NCI-H2107 treated with DMSO at 0.1 percent for 48 hours (cell line): ENCODE measurements at regions not wholly inside any gene's neighbourhood (a gene's known extent, or its start where the extent isn't known, plus 50 kb on each side); places are given as distances from the start of the nearest gene placed in this dataset.
"Not testable (repeated sequence)": the region's sequence is repeated elsewhere in the genome, so short reads cannot be mapped to it uniquely, and the experiment has no call there.

Source experiments
- DNase-seq: peaks from one replicate; lab custom pipeline; 2025; ENCODE audit not compliant: unreplicated experiment; lab: John Stamatoyannopoulos, UW

- peak; percentile 5 for DNase-seq
Measured at GRCh38 chr6:84581494-84582259, 182.7 kb downstream of the TBX18 start.

GRCh38 chr6:84579404-84579803 is 185.0 kb downstream of the TBX18 start:
- DNase-seq = no peak

- DNase-seq = no peak
Measured at GRCh38 chr6:84576029-84576428, 188.4 kb downstream of the TBX18 start.

DNA sequence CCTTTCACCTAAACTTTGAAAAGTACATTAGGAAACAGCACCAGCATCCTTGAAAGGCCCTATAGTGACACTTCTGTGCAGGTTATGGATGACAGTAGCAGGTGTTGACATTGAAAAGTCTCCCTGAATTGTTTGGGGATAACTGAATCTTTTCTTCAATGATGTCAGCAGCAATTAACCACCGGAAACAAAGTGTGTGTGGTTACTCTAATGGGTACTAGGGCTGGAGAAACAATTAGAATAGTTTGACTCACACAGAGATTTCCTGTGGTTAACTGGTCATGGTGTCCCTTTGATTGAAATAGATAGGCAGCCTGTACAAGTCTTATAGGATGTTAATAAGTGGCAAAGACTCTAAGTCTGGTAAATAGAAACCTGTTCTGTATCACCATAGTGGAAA is 189.1 kb downstream of the TBX18 start:
- peak; percentile 4 for DNase-seq

- DNase-seq = no peak
Measured at GRCh38 chr6:84569882-84570281, 194.5 kb downstream of the TBX18 start.

GRCh38 chr6:84568971-84569370 is 195.4 kb downstream of the TBX18 start:
- peak; percentile 7 for DNase-seq

GRCh38 chr6:84565718-84566117 is 198.7 kb downstream of the TBX18 start:
- not testable (repeated sequence) for DNase-seq

- DNase-seq = no peak
Measured at GRCh38 chr6:84560436-84561390, 203.7 kb downstream of the TBX18 start.

GRCh38 chr6:84556541-84557335 is 207.7 kb downstream of the TBX18 start:
- no peak for DNase-seq

- no peak for DNase-seq
Measured at GRCh38 chr6:84554706-84555105, 209.7 kb downstream of the TBX18 start.

DNA sequence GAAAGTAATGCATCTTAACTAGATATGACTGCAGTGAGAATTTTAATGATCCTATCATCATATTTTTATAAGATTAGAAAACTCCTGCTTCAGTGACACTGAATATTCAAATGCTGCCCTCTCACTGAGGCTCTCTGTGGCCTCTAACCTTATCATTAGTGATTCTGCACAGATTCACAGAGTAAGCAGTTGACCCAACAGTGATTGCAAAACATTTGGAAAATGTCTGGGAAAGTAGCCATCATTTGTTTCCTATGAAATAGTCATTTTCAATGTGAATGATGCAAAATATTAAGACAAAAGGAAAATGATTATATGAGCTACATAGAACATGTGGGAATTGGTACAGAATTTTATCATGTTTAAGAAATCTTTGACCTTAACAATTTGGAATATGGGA is 210.3 kb downstream of the TBX18 start:
- no peak for DNase-seq

GRCh38 chr6:84553527-84553926 is 210.9 kb downstream of the TBX18 start:
- no peak for DNase-seq

GRCh38 chr6:84551797-84552196 is 212.6 kb downstream of the TBX18 start:
- DNase-seq = no peak

- no peak for DNase-seq
Measured at GRCh38 chr6:84549917-84550316, 214.5 kb downstream of the TBX18 start.

DNA sequence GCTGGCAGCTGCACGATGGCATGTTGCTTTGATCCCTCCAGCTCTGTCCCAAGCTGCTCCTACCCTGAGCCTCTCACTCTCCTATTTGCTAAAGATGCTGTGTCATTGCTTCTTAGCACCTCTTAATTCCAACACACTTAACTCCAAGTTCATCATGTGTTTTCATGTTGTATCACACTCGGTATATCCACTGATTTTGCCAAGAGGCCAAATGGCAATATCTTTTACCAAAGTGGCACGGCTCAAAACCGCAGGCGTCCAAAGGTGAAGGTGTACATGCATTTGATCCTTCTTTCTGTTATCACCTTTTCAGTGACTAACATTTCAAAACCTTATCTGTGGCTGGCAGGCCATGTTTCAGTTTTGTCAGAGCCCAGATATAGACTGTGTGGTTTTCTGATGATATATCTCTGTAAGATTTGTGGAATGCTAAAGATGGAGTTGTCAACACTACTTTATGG is 217.0 kb downstream of the TBX18 start:
- no peak for DNase-seq

- no peak for DNase-seq
Measured at GRCh38 chr6:84546427-84546914, 217.9 kb downstream of the TBX18 start.

GRCh38 chr6:84539122-84539856 is 225.1 kb downstream of the TBX18 start:
- no peak for DNase-seq

DNA sequence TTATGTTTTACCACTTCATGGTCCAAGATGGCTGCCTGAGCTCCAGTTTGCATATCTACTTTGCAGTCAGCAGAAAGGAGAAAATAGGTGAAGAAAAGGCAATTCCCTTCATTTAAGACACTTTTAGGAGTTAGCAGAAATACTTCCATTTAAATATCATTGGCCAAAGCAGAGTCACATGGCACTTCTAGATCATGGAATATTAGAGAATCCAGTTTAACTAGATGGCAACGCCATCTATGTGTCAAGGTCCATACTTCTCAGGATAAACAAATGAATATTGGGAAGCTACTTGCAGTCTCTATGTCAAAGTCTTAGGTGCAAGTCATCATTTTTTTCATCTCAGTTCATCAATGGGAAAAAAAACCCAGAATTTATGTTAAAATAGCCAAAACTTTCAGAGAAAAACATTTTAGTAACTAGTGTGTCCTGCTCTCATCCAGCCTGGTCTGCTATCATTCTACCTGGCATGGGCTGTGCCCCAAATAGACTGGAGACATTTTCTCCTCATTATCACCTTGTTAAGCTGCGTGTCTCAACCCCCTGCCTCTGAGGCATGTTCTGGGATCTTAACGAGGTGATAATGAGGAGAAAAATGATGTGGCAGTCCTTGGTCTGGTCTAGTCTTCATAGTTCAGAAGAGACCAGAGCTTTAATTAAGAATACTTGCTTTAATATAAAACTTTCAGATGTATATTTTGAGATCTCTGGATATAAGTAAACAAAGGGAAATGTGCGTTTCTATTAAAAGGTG is 227.3 kb downstream of the TBX18 start:
- DNase-seq = no peak

DNA sequence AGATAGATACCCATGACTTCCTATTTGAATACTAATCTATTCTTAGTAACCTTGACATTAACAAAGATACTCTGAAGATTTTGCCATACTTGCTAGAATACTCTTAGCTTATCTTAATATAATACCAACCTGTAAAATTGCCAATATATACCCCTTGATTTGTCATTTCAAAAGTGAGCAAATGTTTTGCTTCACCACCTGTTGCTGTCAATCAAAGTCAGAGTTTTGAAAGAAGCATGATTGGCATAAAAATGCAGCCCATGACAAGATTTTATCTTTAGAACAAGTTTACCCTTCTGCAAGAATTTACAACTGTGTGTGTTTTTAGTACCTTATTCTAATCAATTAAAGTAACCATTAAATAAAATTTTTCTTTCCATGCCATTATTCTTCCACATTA is 236.2 kb downstream of the TBX18 start:
- DNase-seq = no peak

DNA sequence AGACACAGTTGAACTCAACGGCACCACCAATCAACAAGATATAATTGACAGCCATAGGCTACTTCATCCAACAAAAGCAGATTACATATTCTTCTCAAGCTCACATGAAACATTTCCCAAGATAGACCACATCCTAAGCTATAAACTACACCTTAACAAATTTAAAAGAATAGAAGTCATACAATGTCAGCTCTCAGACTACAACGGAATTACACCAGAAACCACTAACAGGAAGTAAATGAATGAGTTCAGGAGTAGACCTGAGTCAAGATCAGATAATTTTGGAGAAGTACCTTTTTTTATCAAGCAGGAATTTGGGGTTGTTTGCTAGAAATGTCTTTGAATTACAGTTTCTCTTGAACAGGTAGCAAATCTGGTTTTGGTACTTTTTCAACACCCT is 237.8 kb downstream of the TBX18 start:
- no peak for DNase-seq
